Posterior vena cava (tissue), 2 donors: ENCODE measurements at regions not wholly inside any gene's neighbourhood (a gene's known extent, or its start where the extent isn't known, plus 50 kb on each side); places are given as distances from the start of the nearest gene placed in this dataset.
"Not testable (repeated sequence)": the region's sequence is repeated elsewhere in the genome, so short reads cannot be mapped to it uniquely, and the experiment has no call there.

Experiments used
- DNase-seq: peaks from one replicate; pipeline ENCODE4 v3.0.0-alpha.2; 2020; ENCODE audit warnings: low spot score
- intact Hi-C, 2 donors: fragments of 100-400 bp; cut with DNase I; formaldehyde crosslinking; loops; one replicate each; pipeline versions ENCODE4 v1.14.1 to v1.14.2; 2022 to 2023
- donor health status: DM: yes; HTN: yes; CAD: no.
- donor health status: DM: yes; HTN: yes; CAD: no.

DNA sequence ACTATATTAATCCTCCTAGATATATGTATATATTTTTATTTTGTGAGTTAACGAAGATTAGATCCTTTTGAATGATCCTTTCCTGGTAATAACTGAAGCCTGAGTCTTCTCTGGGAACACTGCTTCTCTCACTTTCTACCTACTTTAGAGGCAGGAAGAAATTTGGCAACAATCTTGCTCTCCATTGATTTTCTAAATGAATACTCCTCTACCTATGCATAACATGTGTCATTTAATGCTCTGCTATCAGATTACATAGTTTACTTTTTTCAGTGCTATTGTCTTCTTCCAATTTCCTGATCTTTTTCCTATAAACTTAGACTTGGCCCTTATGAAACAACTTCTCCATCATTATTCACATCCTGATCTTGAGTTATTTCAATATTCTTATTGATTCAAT is 60.4 kb upstream of the PDHA2 start:
- intact Hi-C loops, result no loop called here
- DNase-seq, result no peak

DNA sequence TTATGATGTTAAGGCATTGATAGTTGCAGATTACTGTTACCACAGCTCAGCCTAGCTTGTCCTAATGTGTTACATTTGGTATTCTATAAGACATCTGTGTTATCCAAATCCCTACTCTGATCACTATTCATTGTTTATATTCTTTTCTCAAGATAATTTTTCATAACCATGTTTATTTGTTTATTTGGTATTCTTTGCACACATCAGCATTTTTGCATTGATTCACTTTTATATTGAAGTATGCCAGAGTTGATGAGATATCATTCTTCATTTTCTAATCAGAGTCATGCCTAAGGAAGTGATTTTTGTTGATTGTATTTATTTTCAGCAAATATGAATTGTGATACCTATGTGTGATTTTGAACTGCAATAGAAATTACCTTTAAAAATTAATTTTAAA is 61.2 kb upstream of the PDHA2 start:
- no peak for DNase-seq
- intact Hi-C loops, result no loop called here

DNA sequence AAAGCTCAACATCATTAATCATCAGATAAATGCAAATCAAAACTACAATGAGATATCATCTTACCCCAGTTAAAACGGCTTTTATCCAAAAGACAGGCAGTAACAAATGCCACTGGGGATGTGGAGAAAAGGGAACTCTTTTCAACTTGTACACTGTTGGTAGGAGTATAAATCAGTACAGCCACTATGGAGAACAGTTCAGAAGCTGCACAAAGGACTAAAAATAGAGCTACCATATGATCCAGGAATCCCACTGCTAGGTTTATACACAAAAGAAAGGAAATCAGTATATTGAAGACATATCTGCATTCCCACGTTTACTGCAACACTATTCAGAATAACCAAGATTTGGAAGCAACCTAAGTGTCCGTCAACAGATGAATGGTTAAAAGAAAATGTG is 69.3 kb upstream of the PDHA2 start:
- intact Hi-C loops, DNase-seq: not testable (repeated sequence)

DNA sequence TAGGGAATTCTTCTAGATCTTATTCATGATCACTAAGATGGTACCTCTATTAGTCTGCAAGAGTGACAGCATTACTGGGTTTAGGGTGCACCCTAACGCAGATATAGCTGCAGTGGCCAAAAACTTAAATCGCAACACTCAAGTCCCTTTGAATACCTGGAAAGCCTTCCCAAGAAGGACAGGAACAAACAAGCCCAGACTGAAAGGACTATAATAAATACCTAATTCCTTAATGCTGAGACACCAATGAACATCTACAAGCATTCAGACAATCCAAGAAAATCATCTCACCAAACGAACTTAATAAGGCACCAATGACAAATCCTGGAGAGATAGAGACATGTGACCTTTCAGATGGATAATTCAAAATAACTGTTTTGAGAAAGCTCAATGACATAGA is 74.9 kb upstream of the PDHA2 start:
- DNase-seq, result no peak
- intact Hi-C loops, result no loop called here

DNA sequence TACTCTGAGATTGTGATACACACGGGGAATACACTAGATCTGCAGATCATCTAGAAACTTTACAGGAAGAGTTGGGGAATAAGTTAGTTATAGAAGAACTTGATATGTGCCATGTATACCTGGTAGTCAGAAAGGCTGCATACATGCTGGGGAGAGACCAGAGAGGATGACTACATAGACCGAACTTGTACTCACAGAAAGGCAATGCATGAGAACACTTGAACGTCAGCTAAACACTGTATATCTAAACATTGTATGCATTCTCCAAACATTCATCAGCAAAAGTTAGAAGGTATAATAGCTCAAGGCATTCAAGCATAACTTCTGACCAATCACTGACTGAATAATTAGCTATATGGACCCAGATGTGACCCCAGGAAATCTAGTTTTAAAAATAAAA is 78.0 kb upstream of the PDHA2 start:
- DNase-seq, result no peak
- intact Hi-C loops, result no loop called here

DNA sequence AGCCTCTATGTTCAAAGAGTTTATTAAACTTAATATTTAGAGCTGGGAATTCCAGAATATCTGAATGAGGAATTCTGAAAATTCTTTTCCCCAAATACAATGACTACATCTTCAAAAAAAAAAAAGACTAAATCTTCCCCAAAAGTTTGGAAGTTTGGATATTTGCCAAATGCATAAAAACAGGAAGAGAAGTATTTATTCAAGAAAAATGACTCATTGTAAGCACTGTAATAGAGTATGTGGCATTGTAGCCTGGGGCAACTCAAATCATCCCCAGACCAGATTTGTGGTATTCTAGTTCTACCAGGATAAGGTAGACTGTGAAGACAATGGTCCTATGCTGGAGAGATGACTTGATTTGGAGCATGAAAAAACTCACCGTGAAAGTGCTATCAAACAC is 78.5 kb upstream of the PDHA2 start:
- no peak for DNase-seq
- intact Hi-C loops, result no loop called here

DNA sequence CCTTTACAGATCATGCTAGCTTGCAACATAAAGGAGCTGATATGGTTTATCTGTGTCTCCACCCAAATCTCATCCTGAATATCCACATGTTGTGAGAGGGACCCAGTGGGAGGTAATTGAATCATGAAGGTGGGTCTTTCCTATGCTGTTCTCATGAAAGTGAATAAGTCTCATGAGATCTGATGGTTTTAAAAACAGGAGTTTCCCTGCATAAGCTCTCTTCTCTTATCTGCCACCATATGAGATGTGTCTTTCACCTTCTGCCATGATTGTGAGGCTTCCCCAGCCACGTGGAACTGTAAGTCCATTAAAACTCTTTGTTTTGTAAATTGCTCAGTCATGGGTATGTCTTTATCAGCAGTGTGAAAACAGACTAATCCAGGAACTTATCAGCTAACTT is 79.2 kb upstream of the PDHA2 start:
- intact Hi-C loops, DNase-seq: not testable (repeated sequence)

DNA sequence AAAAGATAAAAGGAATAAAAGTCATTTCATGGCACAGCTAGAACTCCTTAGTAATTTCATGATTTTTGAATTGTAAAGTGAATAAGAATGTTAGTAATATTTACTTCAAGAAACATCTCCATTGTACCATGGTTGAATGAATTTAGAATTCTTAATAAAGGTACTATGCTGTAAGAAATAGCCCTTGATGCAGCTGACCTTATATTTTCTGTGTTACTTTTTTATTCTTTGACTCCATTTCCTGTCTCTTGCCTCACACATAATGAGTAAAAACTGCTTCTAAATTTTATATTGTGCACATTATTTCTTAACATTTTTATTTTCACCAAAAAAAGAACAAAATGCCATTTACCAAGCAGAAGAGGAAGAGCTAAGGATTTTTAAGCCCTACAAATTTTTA is 81.9 kb upstream of the PDHA2 start:
- no peak for DNase-seq
- intact Hi-C loops, result no loop called here

DNA sequence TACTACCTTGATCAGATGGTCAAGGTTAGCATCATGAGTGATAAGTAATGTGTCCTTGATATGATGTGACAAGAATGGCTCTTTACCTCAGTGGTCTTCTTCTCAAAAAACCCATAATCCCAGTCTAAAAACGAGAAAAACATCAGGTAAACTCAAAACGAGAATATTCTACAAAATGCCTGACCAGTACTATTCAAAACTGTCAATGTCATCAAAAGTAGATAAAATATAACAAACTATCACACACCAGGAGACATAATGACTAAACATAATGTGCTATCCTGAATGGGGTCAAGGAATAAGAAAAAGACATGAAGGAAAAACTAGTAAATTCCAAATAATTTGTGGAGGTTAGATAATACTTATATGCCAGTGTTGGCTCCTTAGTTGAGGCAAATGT is 85.2 kb upstream of the PDHA2 start:
- intact Hi-C loops, result no loop called here
- DNase-seq, result no peak

DNA sequence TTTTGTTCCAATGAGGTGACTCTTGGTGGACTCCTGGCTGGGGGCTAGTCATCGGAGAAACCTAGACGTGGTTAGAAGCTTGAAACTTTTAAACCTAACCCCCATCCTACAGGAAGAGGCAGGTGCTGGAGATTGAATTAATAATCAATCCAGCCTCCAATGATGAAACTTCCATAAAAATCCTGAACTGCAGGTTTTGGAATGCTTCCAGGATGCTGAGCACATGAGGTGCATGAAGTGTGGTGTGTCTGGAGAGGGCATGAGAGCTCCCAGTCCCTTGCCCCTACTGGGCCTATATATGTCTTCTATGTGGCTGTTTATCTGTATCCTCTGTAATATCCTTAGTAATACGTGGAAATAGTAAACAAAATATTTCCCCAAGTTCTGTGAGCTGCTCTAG is 90.7 kb upstream of the PDHA2 start:
- DNase-seq, result no peak
- intact Hi-C loops, result no loop called here

DNA sequence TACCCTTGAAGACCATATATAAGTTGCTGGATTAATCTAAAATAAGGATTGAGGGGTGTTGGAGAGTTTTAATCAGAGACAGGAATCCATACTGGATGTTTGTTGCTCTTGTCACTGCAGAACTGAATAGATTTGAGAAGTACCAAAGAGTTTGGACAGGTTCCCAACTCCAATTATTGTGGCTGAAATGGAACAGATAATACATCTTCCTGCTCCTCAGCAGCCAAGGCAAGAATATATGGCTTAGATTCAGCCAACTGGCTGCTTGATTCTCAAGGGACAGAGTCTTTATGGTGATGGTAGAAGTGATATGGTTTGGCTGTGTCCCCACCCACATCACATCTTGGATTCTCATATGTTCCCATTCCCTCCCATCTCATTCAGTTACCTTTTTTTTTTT is 97.0 kb upstream of the PDHA2 start:
- no peak for DNase-seq
- intact Hi-C loops, result no loop called here

DNA sequence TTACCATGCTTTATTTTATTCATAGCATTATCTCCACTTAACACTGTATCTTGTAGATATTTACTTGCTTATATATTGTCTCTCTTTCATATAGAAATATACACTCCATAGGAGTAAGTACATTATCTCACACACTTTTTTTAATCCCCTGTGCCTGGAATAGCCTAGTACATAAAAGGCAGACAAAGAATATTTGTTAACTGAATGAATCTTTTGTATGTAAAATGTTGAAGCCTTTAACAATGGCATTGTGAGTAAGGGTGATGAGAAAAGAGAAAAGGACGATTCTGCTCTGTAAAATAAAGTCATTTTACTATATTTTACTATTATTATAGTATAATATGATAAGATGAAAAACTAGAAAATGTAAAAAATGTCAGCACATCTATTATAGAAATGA is 97.7 kb upstream of the PDHA2 start:
- no peak for DNase-seq
- intact Hi-C loops, result no loop called here

DNA sequence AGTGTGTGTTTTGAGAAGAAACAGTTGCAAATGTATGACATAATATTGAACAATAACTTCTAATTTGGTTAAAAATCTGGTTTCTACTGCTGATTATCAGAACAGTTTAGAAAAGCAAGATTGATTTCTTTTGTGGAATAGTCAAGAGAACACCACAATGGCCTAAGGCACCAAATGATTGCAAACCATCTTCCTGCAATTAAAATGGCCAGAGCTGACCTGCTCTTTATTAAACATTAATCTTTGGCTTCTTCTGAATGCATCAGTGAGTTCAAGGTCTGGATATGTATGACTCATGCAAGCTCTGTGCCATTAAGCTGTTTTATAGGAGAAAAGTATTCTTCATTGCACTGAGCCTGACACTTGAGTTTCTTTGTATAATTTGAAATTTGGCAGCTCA is 107.8 kb upstream of the PDHA2 start:
- no peak for DNase-seq
- intact Hi-C loops, result no loop called here

DNA sequence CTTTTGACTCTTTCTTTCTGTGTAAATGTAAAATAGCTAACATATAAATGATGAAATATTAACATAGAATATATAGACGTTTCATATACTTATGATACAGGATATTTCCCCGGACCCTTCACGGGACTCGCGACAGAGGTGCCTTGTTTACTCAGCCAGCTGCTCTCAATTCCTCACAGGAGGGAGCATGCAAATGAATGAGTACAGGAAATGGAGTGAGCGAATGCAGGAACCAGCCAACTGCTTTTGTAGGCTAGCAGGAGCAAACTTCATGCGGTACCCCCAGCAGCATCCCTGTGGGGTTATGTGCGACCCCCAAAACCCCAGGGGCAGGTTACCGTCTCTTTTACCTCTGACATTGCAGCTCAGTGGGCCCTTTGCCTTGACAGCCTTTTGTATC is 110.3 kb upstream of the PDHA2 start:
- no peak for DNase-seq
- intact Hi-C loops, result no loop called here

DNA sequence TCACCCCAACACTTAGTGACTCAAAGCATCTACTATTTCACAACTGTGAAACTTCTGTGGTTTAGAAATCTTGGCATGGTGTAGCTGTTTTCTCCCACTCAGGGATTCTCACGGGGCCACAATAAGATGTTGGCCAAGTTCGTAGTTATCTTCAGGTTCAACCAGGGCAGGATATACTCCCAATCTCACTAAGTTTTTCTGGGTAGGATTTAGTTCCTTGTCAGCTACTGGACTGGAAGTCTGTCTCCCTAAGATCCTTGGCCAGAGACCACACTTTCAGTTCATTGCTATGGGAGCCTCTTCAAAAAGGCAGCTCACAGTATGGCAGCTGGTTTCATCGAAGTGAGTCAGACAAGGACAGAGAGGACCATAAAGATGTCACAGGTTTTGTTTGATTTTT is 111.7 kb upstream of the PDHA2 start:
- intact Hi-C loops, result no loop called here
- DNase-seq, result no peak

DNA sequence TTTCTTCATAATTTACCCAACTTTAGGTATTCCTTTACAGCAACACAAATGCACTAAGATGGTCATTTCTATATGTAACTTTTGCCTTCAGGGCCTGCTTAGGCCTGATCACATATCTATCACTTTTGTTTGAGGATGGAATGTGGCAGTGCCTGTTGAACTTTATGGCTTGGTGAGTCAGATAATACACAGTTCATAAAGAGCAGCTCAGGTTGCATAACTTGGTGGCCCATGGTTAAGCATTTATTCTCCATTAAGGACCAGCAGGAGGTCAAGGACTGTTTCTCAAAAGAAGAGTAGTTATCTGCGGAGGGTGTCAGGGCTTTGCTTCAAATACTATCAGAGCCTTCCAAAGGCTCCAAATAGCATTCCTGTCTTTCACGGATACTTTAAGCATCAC is 124.1 kb upstream of the PDHA2 start:
- intact Hi-C loops, result no loop called here
- DNase-seq, result no peak

DNA sequence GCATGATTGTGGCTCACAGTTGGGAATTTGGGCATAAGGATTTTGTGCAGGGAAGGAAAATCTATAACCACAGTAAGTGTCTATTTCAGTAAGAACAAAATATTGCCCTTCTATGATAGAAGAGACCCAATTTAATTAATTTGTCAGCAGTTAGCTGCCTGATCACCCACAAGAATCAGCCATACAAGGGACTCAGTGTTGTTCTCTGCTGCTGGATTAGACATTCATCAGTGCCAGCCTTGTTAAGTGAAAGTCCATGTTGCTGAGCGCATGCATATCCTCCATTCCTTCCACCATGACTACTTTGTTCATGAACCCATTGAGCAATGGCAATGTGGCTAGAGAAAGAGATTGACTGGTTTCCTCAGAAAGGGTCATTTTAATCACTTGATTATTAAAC is 125.3 kb upstream of the PDHA2 start:
- intact Hi-C loops, result no loop called here
- no peak for DNase-seq

DNA sequence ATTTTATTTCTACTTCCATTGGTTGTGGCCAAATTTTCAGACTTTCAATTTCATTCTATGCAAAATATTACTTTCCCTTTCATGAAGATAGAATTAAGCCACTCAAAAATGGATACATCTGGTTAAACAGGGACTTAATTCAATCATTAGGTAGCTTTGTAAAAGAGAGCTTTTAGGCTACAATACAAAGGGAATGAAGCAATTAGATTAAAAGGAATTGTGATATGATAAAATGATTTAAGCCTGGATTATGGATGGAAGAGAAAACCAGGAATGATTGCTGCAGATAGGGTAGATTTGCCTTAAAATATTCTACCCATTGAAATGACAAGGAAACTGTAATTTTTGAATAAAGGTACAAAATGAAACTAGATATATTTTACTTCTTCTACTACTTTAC is 134.6 kb upstream of the PDHA2 start:
- intact Hi-C loops, result no loop called here
- no peak for DNase-seq

DNA sequence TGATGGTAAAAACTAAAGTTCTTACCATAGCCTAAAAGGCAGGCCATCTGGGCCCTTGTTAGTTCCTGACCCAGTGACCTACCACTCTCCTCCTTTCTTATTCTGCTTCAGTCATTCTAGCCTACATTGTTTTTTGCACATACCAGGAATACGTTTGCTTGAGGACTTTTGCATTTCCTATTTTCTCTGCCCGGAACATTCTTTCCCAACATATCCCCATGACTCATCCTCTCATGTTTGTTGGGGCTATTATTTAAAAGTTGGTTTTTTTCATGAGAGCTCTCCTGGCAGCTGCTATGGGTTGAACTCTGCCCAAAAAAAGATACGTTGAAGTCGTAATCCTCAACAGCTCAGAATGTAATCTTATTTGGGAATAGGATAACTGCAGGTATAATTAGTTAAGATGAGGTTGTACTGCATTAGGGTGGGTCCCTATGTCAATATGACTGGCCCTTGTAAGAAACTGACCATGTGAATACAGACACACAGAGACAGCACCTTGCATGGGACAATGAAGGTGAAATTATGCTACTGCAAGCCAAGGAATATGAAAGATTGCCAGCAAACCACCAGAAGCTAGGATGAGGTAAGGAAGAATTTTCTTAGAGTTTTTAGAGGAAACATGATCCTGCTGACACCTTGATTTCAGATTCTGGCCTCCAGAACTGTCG is 138.3 kb upstream of the PDHA2 start:
- intact Hi-C loops, result no loop called here

DNA sequence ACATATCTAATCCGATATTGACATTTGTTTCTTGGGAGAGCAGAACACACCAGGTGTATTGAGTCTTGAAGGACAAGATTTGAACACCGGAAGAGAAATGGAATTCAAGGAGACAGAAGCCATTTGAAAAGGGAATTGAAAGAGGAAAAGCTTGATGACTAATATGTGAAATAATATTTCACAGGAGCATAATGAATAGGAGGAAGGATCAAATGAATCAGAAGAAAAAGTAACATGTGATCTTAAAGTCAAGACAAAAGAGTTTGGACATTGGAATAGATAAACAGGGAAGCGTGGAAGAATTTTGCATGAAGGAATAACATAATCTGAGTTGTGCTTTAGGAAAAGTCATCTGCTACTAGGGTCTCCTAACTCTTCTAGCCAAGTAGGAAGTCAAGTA is 145.5 kb upstream of the PDHA2 start:
- intact Hi-C loops, result no loop called here
- no peak for DNase-seq

More for the DNA sequence above, 138.3 kb upstream of the PDHA2 start:
- DNase-seq, result no peak

DNA sequence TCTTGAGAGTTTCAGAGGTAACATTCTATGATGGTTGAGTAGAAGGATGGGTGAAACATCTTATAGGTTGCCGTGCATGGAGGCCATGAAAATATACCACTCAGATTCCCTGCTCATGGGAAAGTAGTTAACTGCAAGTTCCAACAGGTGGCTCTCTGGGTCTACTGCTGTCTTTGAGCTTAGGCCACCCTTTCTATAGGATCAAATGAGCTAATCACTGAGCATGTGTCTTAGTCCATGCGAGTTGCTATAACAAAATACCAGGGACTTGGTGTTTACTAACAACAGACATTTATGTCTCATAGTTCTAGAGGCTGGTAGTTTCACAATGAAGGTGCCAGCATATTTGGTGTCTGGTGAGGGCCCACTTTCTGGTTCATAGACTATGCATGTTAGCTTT is 144.8 kb upstream of the UNC5C start:
- intact Hi-C loops, result no loop called here

DNA sequence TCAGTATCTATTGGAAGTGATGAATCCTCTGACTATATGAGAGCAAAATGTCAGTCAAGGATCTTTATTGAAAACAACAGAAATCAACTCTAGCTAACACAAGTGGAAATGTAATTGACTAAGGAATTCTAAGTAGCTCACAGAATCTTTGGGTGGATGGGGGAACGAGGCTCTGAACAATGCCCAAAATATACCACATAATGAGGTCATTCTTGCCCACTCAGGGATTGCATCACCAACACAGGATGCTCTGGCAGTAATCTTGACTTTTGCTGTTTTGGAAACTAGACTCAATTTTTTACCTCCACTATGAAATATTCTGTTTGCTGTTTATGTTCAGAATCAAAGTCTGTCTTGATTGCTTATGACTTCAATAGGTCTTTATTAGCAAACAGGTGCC is 127.4 kb upstream of the UNC5C start:
- intact Hi-C loops, result no loop called here
- DNase-seq, result no peak

More for the DNA sequence above, 144.8 kb upstream of the UNC5C start:
- DNase-seq, result no peak
